AG20443 (cell line): ENCODE measurements at regions not wholly inside any gene's neighbourhood (a gene's known extent, or its start where the extent isn't known, plus 50 kb on each side); places are given as distances from the start of the nearest gene placed in this dataset.

Source experiments
- DNase-seq: peaks from one replicate; pipeline ENCODE4 v3.0.0; 2012; ENCODE audit warnings: low spot score, mixed read lengths

DNA sequence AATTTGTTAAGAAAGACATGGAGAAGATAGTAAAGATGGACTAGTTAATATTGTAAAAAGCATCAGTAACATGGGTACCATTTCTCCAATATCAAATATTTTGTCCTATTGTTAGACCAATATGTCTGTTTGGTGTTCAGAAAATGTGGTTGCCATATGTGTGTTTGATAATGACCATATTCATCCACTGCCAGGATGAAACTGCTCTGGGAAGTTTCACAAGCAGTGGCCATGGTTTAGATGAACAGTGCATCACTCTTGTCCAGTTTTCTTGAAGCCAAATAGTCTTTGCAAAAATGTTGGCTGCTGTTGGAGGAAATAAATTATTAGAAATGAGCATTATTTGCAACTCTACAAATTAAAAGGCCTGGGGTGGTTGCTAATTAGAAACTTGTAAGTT is 333.8 kb downstream of the NUF2 start:
- DNase-seq: no peak

DNA sequence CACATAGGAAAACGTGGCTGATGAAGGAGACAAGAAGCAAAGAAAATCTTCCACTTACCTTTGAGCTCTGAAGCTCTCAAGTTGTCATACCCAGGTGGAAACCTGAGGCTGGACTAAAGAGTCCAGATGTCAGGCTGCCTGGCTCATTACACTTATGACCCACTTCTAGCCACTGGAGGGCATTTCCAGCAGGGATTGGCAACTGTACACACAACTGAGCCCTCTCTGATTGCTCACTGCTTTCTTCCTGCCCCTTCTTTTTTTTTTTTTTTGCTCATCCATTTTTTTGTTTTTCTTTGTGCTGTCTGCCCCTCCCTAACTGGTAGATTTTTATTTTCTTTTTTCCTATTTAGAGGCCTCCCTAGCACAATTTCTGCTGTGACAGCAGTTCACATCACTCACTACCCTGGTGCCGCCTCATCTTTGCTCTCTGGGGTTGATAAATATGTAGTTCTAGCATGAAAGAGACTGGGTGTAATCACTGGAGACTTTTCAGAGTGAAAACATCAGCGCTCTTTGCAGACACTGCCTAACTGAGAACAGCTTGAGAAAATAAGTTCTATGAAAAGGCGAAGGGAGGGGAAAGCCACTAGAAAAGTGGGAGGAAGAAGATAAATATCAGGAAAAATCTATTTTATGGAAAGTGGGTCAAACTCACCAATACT is 334.5 kb downstream of the NUF2 start:
- peak; percentile 14 for DNase-seq

DNA sequence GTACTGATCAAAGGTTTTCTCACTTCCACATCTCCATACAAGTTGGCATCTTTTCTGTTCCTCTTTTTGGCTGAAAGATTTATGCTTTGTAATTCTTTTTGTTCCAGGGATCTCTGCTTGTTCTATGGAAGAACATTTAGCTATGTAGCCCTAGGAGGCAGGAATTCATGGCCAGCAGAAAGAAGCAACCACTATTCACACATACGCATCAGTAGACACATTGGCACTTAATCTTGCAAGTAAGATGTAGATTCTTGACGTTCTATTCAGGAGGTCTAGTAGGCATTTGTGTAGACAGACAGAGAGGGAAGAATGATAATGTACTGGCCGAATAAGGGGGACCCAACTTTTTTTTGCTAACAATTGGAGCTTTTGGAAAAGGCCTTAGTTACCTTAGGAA is 336.0 kb downstream of the NUF2 start:
- no peak for DNase-seq

DNA sequence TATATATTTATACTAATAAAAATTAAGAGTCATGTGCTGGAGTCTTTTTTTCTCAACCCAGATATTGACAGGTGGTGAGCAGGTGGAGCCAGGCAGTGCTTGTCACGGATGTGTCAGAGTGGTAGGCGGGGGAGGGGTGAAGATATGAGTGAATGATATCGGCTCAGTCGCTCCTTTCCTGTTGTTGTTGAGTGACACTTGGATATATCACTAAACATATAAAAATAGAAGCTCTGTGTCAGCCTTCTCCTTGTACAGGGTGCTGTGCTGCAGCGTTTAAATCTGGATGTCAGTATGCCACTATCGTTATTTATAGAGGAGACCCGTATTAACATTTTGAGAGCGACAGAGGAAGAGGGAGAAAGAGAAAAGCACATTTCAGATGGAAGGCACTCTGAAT is 339.6 kb downstream of the NUF2 start:
- DNase-seq: no peak

DNA sequence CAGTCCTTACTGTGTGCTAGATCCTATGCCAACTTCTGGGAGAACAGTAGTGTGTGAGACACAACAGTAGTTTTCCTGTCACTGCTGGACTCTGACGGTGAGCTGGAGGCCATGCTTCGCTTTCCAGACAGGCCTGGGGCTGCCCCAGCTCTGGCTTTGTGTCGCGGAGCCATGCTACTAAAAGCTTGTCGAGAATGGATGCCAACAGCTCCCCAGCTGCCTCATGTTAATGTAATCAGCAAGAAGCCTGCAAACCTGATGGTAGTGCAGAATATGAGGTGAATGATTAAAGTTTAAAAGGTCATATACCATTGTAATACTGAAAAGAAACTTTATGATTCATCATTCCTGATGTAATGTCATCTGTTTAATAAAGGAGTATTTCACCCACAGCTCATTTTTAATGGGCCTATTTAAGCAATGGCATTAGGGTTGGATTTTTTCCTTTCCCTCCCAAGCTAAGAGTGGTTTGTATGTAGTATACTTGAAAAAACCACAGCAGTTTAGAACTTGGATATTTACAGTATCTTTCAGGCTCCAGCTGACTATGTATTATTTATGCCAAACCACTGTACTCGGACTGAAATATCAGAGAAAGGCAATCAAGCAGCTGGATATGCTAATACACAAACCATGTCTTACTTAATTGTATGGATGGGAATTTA is 343.0 kb downstream of the NUF2 start:
- no peak for DNase-seq

DNA sequence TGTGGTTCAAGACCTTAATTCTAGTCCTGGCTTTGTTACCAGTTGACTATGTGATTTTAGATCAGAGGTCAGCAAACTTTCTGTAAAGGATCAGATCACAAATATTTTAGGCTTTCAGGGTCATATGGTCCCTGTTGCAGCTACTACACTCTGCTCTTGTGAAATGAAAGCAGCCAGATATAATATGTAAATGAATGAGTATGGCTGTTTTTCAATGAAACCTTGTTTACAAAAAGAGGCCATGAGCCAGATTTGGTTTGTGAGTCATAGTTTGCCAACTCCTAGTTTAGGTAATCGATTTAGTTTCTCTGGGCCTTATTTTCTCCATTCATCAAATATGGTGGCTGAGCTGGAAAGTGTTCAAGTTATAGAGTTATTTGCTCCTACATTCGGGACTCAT is 346.7 kb downstream of the NUF2 start:
- no peak for DNase-seq

DNA sequence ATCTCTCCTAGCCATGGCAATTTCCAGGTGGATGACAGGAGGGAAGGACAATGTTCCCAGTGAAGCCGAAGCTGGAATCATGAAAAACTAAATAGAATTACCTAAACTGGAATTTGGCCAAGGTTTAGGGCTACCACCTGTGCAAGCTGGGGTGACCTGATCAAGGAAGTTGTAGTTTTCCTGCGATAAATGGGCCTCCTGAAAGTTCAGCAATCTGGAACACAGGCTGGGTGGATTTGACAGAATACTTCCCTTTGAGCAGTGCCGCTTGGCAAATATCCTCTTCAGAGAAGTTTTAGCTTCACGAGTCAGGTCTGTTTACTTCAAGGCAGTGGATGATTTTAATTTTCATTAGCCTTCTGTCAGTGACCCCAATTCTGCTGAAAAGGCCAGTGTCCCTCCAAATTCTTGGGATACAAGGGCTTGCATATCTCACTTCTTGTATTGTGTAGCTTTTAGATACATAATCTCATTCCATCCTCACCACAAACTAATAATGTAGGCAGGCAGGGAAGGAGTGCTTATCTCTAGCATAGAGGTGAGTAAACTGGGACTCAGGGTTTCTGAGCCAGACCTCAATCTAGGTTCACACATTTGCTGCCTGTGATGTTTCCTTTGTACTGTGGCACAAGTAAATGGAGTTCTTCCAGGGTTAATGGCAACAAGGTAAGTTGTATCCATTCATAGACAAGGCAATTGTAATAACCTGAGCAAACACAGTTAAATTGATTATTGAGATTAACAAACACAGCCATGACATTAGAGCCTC is 349.4 kb downstream of the NUF2 start:
- no peak for DNase-seq

DNA sequence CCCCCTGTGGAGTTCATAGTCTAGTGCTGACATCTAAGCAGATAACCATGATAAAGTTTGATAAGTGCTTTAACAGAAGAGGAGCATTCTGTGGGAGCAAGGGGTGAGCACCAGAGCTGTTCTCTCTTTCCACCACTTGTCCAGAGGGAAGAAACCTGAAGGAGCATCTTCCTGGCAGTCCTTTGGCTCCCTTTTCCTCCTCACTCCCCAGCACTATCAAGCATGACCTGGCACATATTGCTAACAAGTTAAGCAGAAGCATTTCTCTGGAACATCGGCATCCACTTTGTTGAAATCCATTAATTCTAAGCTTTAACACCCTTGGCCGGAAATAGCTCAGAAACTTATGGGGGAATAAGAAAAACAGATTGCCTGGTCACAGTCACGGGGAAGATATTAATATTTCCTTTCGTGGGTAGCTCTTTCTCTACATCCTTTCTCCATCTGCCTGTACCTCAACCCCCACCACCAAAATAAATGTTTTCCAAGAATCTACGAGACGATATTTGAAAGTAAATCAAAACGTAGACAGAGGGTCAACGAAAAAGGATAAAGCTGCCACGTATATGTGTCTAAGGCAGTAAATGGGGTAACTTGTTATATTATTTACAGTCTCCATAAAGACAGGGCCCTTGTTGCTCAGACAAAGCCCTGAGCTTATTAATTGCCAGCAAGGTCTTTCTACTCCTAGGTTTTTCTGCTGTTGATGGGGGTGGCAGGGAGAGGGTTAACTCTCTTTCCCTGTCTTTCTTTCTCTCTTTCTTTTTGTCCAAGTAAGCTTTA is 351.4 kb downstream of the NUF2 start:
- DNase-seq: no peak

DNA sequence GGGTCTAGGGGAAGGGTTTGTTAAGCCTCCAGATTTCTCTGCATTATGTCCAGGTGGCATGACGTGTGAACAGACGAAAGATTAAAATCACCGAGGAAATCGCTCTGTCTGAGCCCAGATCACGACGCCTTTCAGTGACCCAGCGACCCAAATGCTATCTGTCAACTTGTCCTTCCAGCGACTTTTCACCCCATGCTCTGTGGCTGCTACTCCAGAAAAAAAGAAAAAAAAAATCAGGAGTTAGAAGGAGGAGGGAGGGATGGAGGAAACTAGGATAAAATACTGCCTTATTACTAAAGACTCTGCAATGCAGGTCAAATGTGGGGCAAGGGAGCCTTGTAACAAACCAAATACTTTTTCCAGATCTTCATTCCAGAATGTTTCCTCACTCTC is 352.0 kb downstream of the NUF2 start:
- DNase-seq: peak; percentile 73

DNA sequence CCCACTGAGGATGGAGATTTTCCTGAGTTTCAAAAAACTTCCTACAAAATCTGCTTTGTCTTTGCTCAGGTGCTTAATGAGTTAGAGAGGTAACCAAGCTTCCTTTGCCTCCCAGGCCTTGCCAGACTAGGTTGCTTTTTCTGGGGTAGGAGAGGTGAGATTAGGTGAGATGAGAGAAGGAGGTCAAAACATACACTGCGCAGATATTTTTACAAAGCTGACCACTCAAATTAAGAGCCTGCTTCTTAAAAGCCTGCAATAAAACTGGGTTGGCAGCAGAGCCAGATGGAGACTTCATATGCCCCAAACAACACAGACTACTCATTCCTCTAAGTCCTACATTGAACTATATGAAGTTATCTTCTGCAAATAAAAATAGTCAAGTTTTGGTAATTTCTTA is 352.5 kb downstream of the NUF2 start:
- no peak for DNase-seq

DNA sequence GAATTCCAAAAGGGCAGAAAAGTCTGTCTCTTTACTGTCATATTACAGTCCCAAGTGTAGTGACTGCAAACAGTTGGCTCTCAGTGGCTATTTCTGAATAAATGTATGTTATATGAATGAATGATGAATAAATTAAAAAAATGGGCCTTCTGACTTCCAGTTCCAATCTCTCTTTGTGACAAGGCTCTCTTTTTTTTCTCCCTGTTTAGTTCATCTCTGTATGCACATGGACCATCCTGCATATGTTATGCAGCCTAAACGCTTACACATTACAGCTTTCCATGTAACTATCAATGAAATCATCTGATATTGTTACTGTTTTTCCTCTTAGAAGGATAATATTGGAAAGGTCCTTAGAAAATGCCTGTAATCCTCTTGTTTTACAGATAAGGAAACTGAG is 363.0 kb downstream of the NUF2 start:
- no peak for DNase-seq

DNA sequence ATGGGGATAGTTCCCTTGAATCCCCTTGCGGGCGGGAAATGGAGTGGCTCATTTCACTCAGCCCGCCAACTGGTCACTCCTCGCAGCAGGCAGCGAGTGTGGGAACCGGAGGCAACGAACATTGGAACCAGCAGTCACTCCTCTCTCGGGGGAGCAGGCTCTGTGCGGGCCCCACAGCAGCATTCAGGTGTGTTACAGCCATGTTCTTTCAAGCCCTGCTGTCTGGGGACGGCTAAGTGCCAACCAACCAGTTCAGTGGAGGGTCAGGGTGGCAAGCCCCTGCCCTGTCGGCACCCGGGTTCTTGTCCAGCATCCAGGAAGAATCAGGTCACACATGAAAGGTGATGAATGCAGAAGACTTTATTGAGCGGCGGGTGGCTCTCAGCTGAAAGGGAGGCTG is 370.5 kb downstream of the NUF2 start:
- no peak for DNase-seq

DNA sequence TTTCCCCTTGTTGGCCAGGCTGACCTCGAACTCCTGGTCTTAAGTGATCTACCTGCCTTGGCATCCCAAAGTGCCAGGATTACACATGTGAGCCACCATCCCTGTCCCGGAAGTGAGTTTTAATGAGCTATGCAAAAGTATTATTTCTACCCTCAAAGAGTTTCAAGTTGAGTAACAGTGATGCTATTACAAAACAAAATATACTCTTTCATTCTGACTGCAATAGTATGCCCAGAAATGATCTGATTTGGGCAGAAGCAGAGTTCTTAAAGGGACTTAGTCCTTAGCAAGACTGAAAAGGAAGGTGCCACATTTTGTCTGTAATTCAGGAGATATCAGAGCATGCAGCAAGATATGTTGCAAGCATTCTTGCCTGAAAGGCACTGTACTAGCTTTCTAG is 375.4 kb downstream of the NUF2 start:
- DNase-seq: no peak

DNA sequence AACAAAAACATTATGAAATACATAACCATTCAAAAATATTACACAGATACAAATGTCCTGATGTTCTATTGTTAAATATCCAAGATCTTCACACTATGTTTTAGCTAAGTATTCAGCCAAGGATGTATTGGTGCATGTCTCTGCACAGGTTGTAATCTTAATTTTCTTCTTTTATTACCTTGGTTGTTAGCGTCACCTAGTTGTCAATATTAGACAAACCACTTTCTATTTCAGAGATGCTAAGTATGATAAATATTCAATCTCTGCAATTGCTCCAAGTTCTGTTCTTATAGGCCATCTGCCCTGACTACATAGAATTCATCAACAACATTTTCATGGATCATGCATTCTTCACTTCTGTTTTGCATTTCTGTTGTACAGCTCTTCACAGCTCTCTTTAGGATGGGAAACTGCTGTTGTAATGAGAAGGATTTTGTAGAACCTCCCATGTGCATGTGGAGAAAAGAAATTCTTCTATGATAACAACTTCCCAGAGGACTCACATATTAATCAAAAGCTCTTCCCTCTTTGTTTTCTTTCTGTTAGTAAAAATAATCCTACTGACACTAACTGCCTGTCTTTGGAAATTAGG is 380.1 kb downstream of the NUF2 start:
- DNase-seq: no peak

DNA sequence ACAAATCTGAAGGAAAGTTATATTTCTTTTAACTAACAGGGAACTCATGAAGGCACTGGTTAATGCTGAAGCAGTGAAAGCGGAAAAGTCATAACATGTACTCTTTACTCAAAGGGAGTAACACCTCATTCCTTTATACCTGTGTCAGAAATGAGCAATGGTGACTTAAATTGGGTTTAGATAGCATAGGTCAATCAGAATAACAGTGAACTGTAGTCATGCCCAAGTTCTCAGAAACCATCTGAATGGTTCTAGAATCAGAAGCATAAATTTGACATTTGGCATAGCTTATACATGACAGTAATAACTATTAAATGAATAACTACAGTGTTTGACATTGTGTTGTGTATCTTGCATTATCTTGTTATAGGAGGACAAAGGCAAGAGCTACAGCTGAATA is 382.0 kb downstream of the NUF2 start:
- DNase-seq: no peak

DNA sequence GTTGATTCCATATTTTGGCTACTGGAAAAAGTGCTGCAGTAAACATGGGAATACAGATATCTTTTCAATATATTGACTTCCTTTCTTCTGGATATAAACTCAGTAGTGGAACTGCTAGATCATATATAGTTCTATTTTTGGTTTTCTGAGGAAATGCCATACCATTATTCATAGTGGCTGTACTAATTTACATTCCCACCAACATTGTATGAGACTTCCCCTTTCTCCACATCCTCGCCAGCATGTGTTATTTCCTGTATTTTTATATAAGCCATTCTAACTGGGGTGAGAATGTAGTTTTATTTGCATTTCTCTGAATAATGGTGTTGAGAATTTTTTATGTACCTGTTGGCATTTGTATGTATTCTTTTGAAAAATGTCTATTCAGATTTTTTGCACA is 385.2 kb downstream of the NUF2 start:
- DNase-seq: no peak

DNA sequence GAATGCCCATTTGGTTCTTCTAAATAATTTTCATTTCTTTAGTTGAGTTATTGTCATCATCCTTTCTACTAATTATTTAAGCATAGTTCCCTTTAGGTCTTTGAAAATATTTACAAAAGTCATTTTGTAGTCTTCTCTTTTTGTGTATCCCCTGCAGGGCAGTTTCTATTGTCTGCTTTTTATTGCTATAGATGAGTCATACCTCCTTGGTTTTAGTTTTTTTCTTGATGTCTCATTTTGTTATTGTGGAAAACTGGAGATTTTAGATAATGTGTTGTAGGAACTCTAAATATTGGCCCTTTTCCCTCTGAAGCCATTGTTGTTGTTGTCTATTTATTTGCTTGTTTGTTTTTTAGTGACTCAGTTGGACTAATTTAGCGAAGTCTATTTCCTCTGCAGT is 387.9 kb downstream of the NUF2 start:
- DNase-seq: peak; percentile 26

DNA sequence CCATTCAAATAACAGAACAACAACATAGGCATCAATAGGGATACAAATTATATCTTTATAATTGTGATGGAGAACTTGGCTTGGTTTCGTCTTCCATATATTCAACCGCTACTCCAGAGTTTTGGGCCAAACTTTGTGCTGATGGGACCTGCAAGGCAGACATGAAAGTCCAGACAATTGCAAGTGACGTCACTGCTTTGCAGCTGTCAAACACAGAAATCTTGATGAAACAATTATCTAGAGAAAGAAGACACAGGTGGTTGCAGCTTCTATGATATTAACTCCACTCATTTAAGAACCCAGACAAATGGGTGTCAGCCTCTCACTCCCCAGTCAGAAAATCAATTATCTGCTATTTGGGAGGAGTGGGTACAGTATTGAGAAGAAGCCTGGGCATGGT is 390.6 kb downstream of the NUF2 start:
- no peak for DNase-seq

DNA sequence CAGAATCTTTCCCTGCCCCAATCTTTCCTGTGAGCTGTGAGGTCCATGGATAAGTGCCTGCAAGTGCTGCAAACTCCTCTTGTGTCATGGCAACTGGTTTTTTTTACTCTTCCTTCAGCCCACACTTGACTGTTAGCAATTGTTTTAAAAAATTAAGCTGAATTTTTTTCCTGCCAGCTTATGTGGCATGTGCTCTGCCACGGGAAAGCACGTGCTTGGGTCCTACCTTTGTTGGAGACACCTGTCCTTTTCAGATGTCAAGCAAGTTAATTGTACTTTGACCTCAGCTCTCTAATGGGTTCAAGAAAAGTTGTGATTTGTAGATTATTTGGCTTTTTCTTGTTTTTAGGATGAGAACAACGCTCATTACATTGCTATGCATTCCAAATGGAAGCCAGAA is 398.5 kb downstream of the NUF2 start:
- no peak for DNase-seq

DNA sequence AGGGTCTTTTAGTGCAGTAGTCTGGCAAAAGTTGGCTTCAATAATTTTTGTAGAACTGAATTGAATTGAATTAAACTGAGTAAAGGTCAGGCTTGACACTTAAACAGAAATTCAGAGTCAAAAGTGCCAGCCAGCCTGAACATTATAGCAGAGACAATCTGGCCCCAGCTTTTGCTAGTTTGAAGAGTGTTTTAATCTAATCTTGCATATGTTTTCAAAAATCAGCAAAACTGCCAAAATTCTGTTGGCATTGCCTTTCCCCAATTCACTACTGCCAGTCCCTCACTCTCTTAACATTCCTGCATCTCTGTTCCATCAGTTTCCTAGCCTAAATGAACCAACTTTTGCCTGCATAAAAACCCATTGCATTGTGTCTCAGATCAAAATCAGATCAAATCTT is 403.8 kb downstream of the NUF2 start:
- no peak for DNase-seq

DNA sequence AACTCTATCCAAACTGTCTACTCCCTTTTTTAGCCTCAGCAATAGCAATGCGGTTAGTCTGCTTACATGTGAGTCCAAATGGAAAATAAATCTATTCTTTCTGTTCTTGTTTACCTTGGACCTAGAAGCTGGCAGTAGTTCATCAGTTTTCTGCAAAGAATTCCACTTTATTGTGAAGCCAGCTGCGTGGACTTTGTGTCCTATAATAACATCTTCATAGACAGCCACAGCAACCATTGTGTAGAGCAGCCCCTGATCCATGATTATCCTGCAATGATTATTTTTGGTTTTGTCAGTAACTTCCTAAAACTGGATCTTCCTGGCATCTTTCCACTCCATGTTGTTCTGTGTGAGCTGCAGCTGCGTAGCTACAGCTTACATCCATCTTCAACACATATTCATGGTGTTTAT is 408.7 kb downstream of the NUF2 start:
- no peak for DNase-seq

DNA sequence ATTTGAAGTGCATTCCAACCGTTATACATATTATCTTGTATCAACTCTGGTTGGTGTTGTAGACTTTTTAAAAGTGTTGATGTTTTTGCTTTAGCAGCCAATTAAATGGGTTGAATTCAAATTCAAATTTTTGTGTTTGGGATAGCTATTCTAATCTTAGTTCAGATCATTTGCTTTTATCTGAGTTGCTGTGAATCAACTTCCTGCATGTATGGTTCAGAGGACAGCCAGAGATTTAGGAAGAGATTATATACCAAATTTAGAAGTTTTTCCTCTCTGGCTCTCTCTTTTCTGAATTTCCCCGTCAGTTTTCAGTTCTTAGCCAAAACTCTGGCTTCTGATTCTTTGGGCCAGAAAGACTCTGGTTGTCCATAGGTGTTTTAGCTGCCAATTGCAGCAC is 415.5 kb downstream of the NUF2 start:
- DNase-seq: no peak
